Esophagus (tissue), 2 donors: ENCODE measurements at regions not wholly inside any gene's neighbourhood (a gene's known extent, or its start where the extent isn't known, plus 50 kb on each side); places are given as distances from the start of the nearest gene placed in this dataset.

ENCODE experiments used
- H3K27ac ChIP-seq, 2 donors: one replicate each; pipeline ENCODE4 v1.5.1; 2013; ENCODE audit warnings: low read depth in 2 of 2, mild to moderate bottlenecking in 2 of 2, inconsistent platforms in 1 of 2, low read length in 1 of 2, moderate library complexity in 1 of 2
- H3K27me3 ChIP-seq, 2 donors: one replicate each; pipeline ENCODE4 v1.6.1; 2013; ENCODE audit warnings: low read length in 2 of 2, control low read depth in 1 of 2, mild to moderate bottlenecking in 1 of 2; ENCODE audit not compliant: insufficient read depth in 2 of 2, control insufficient read depth in 1 of 2
- H3K36me3 ChIP-seq, 2 donors: one replicate each; pipeline ENCODE4 v1.6.1; 2013; ENCODE audit warnings: low read length in 1 of 2; ENCODE audit not compliant: control insufficient read depth in 2 of 2, insufficient read depth in 2 of 2
- H3K4me1 ChIP-seq, 2 donors: one replicate each; pipeline ENCODE4 v1.6.1; 2013; ENCODE audit warnings: low read length in 1 of 2; ENCODE audit not compliant: control insufficient read depth in 2 of 2, insufficient read depth in 2 of 2
- H3K4me3 ChIP-seq, 2 donors: one replicate each; pipeline ENCODE4 v1.5.1; 2013; ENCODE audit warnings: low read length in 2 of 2, mild to moderate bottlenecking in 2 of 2, low read depth in 1 of 2, moderate library complexity in 1 of 2
- H3K9me3 ChIP-seq, 2 donors: one replicate each; pipeline ENCODE4 v1.6.1; 2013; ENCODE audit warnings: mild to moderate bottlenecking in 2 of 2, low read depth in 1 of 2, low read length in 1 of 2, moderate library complexity in 1 of 2; ENCODE audit not compliant: control insufficient read depth in 2 of 2, insufficient read depth in 1 of 2
- WGBS, 2 donors: extraction: QIAGEN DNeasy Blood & Tissue Kit; methylation state at CpG; one replicate each; pipeline ENCODE4 v1.1.7; 2013; 5-methylcytosine and 5-hydroxymethylcytosine counted together
- donor health status: healthy with polysubstance abuse.
- donor health status: Bipolar disorder and iron deficiency.

DNA sequence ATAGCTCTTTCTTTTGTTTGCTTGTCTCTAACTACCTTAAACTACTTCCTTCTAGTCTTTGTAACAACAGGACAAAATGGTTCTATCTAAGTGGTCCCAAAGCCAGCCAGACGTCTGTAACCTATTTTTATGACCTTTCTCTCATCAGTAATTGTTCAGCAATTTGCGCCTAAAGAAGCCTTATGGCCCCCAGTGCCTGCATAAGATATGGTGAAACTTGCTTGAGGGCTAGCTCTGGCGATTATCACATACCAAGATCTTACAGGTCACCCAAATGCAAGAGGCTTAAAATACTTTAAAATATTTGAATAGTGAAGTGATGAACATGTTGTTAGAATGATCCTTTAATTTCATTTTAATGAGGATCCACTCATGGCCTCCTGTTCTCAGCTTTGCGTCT lies 369.4 kb downstream of the SOX2 start:
- 72 to 80% methylated on average over 4 of the region's 4 CpGs for WGBS, 2 donors
- Histone ChIP-seq H3K36me3 (no peaks in the 10 kb centered on the region), H3K4me1 (no peaks in the 10 kb centered on the region), H3K9me3 (no peaks in the 10 kb centered on the region), H3K4me3 (no peak overlapping the region), H3K27ac (no peak overlapping the region), H3K27me3 (no peaks in the 10 kb centered on the region)

- H3K4me3 ChIP-seq = no peak overlapping the region
- no peak overlapping the region for H3K27ac ChIP-seq
- no peaks in the 10 kb centered on the region for H3K4me1 ChIP-seq
- WGBS, 2 donors = 26 to 29% methylated on average over 2 of the region's 2 CpGs
- no peaks in the 10 kb centered on the region for H3K27me3 ChIP-seq
- H3K36me3 ChIP-seq = no peaks in the 10 kb centered on the region
- H3K9me3 ChIP-seq = no peaks in the 10 kb centered on the region
These were observed 371.4 kb downstream of the SOX2 start for GRCh38 chr3:182083112-182083511.

DNA sequence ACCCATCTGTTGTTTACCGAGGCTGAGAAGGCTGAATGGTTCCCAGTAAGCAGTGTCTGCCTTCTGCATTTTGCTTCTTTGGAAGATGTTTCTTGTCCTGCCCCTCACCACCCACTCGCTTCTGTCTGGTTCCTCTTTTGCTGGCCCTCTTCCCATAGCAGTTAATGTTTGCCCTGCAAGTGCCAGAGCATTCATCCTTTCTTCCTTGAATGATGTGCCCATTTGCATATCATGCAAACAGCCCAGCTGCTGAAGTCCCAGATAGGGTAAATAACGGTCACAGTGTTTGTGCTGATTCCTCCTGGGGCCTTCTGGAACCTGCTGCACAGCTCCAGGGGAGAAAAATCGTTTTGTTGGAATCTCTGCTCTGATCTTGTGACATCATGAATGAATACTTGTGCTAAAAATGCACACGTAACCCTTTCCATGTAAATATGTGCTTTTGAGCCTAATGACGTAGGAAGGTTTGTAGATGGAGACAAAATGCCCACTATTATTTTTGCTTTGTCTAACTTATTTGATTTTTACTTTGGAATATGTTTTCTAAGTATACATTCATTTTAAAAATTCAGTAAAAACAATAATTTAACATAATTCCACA lies 381.0 kb downstream of the SOX2 start:
- WGBS, 2 donors = 22 to 23% methylated on average over 6 of the region's 6 CpGs
- H3K36me3 ChIP-seq = no peaks in the 10 kb centered on the region
- no peak overlapping the region for H3K27ac ChIP-seq
- H3K9me3 ChIP-seq = no peaks in the 10 kb centered on the region
- no peaks in the 10 kb centered on the region for H3K4me1 ChIP-seq
- no peak overlapping the region for H3K4me3 ChIP-seq
- no peaks in the 10 kb centered on the region for H3K27me3 ChIP-seq

- 91 to 92% methylated on average over 4 of the region's 4 CpGs for WGBS, 2 donors
- Histone ChIP-seq H3K36me3 (no peaks in the 10 kb centered on the region), H3K4me1 (no peaks in the 10 kb centered on the region), H3K9me3 (no peaks in the 10 kb centered on the region), H3K27me3 (no peaks in the 10 kb centered on the region), H3K27ac (no peak overlapping the region), H3K4me3 (no peak overlapping the region)
These were observed 382.6 kb downstream of the SOX2 start for GRCh38 chr3:182094321-182094720.

DNA sequence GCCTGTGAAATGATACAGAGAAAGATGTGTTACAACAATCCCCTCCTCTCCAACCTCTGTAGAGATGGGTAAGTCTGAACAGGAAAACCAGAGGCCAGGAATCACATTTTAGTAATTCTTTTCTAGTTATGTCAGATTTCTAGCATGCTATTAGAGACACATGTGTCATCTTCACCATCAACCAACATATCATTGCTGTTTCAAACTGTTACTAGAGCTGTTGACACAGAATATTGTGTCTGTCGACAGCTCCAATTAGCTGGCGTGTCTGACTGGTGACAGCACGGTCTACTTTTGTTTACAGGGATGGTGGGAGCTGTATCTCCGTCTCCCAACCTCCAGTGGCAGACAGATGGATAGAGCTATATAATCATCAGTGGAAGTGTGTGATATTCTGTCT lies 393.2 kb downstream of the SOX2 start:
- no peaks in the 10 kb centered on the region for H3K4me1 ChIP-seq
- 51 to 64% methylated on average over 4 of the region's 4 CpGs for WGBS, 2 donors
- H3K27me3 ChIP-seq = no peaks in the 10 kb centered on the region
- H3K9me3 ChIP-seq = peaks cover 0 to 2% of the 10 kb centered on the region in 2 donors
- H3K4me3 ChIP-seq = no peak overlapping the region
- no peaks in the 10 kb centered on the region for H3K36me3 ChIP-seq
- no peak overlapping the region for H3K27ac ChIP-seq

DNA sequence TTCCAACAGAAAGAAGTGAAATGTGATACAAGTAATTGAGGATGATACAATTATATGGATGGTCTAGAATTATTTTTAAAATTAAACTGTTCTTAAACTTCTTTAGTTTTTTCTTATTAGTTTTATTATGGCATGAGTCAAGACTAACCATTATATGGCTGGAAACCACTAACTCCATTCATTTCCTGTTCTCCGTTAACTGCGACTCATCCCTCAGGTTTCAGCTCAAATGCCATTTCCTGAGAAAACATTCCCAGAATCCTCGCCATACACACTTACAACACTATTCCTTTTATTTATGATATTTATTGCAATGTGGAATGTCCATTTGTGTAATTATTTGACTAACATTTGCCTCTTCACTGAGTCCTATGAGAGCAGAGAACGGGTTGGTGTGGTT lies 394.1 kb downstream of the SOX2 start:
- peaks cover 0 to 2% of the 10 kb centered on the region in 2 donors for H3K9me3 ChIP-seq
- no peak overlapping the region for H3K27ac ChIP-seq
- no peaks in the 10 kb centered on the region for H3K36me3 ChIP-seq
- no peaks in the 10 kb centered on the region for H3K27me3 ChIP-seq
- no peaks in the 10 kb centered on the region for H3K4me1 ChIP-seq
- WGBS, 2 donors = 81% methylated on average over 4 of the region's 4 CpGs
- no peak overlapping the region for H3K4me3 ChIP-seq

DNA sequence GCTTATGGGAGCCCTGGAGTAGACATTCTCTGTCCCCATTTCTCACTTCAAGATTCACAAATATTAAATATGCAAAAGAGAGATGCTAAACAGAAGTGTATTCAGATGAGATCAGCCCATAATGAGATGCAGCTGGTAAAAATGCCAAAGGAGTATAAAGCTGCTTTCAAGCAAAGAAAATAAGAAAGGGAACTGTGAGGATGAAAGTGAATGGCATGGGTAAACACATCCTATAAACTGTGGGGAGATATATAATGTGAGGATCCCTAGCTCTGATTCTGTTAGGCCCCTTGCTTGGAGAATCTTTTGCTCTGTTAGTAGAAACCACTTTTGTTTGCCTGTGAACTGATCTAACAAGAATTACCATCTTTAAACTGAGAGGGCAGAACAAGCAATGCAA lies 396.6 kb downstream of the SOX2 start:
- Histone ChIP-seq H3K4me1 (no peaks in the 10 kb centered on the region), H3K27me3 (no peaks in the 10 kb centered on the region), H3K36me3 (no peaks in the 10 kb centered on the region)

GRCh38 chr3:182111967-182112366 lies 400.2 kb downstream of the SOX2 start:
- no peaks in the 10 kb centered on the region for H3K27me3 ChIP-seq
- no peaks in the 10 kb centered on the region for H3K36me3 ChIP-seq
- H3K27ac ChIP-seq = no peak overlapping the region
- no peaks in the 10 kb centered on the region for H3K4me1 ChIP-seq
- H3K4me3 ChIP-seq = no peak overlapping the region
- H3K9me3 ChIP-seq = peaks cover 0 to 2% of the 10 kb centered on the region in 2 donors
- WGBS, 2 donors = 65 to 74% methylated on average over 4 of the region's 4 CpGs

More for the DNA sequence above, 396.6 kb downstream of the SOX2 start:
- Histone ChIP-seq H3K9me3 (peaks cover 0 to 2% of the 10 kb centered on the region in 2 donors), H3K27ac (no peak overlapping the region), H3K4me3 (no peak overlapping the region)

GRCh38 chr3:182115328-182116015 lies 403.7 kb downstream of the SOX2 start:
- WGBS, 2 donors = 38 to 66% methylated on average over 1 of the region's 1 CpG

DNA sequence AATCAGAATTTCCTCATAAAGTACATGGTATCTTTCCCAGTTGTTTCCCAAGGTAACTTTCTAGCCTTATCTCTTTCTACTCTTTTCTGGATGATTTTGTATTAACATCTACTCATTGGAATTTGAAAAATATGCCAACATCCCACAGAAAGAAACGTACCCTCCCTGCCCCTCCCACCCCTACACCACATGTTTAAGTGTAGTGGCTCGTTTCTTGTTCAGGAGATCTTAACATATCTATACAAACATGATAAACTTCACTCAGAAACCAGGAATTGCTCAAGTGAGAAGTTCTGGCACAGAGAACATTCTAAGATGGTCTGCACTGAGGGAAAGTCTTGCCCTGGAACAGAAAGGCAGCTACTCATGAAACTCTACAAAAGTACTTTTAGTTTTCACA lies 404.7 kb downstream of the SOX2 start:
- 30 to 37% methylated on average over 2 of the region's 2 CpGs for WGBS, 2 donors
- Histone ChIP-seq H3K4me1 (no peaks in the 10 kb centered on the region), H3K27me3 (no peaks in the 10 kb centered on the region), H3K4me3 (no peak overlapping the region), H3K27ac (no peak overlapping the region), H3K36me3 (no peaks in the 10 kb centered on the region), H3K9me3 (no peaks in the 10 kb centered on the region)

More at GRCh38 chr3:182115328-182116015, 403.7 kb downstream of the SOX2 start:
- Histone ChIP-seq H3K36me3 (no peaks in the 10 kb centered on the region), H3K9me3 (no peaks in the 10 kb centered on the region), H3K27ac (peak overlapping the region; percentile 60), H3K27me3 (no peaks in the 10 kb centered on the region), H3K4me3 (no peak overlapping the region), H3K4me1 (no peaks in the 10 kb centered on the region)
